GM23338 (cell line): ENCODE measurements at regions not wholly inside any gene's neighbourhood (a gene's known extent, or its start where the extent isn't known, plus 50 kb on each side); places are given as distances from the start of the nearest gene placed in this dataset.

Experiments used
- ATAC-seq: fragments of 200-7000 bp; cut with Tn5 transposase; 3 replicates; pipeline ENCODE4 v1.9.1; 2020
- DNase-seq: peaks from one replicate; pipeline ENCODE4 v3.0.0-alpha.2; 2015; ENCODE audit warnings: low spot score
- H2AFZ ChIP-seq: fragments of 200-600 bp; sonication (generic); 2 replicates; pipeline ENCODE4 v1.8.0; 2016; ENCODE audit warnings: antibody characterized with exemption, mild to moderate bottlenecking, moderate library complexity
- H3F3A ChIP-seq: fragments of 200-600 bp; sonication (generic); replicated peaks from 2 replicates; pipeline ENCODE4 v1.8.0; 2017; ENCODE audit warnings: antibody characterized with exemption, mixed run types, low read depth
- H3K27ac ChIP-seq: fragments of 200-600 bp; sonication (generic); 2 replicates; pipeline ENCODE4 v1.6.1; 2016; ENCODE audit warnings: low read depth
- H3K27me3 ChIP-seq: fragments of 200-600 bp; sonication (generic); 2 replicates; pipeline ENCODE4 v1.8.0; 2016; ENCODE audit warnings: mild to moderate bottlenecking, mixed run types, moderate library complexity; ENCODE audit not compliant: insufficient read depth
- H3K36me3 ChIP-seq: fragments of 200-600 bp; sonication (generic); 2 replicates; pipeline ENCODE4 v1.8.0; 2016; ENCODE audit warnings: mild to moderate bottlenecking; ENCODE audit not compliant: insufficient read depth
- H3K4me1 ChIP-seq: fragments of 200-600 bp; sonication (generic); 2 replicates; pipeline ENCODE4 v1.8.0; 2016; ENCODE audit warnings: mild to moderate bottlenecking, moderate library complexity; ENCODE audit not compliant: insufficient read depth
- H3K4me2 ChIP-seq: fragments of 200-600 bp; sonication (generic); 2 replicates; pipeline ENCODE4 v1.7.1; 2017; ENCODE audit warnings: mixed run types
- H3K4me3 ChIP-seq: fragments of 200-600 bp; sonication (generic); 2 replicates; pipeline ENCODE4 v1.6.1; 2016; ENCODE audit warnings: mixed run types
- H3K79me2 ChIP-seq: fragments of 200-600 bp; sonication (generic); replicated peaks from 2 replicates; pipeline ENCODE4 v1.8.0; 2017; ENCODE audit warnings: mild to moderate bottlenecking; ENCODE audit not compliant: insufficient read depth
- H3K9me2 ChIP-seq: fragments of 200-600 bp; sonication (generic); 2 replicates; pipeline ENCODE4 v1.8.0; 2017; ENCODE audit not compliant: insufficient read depth
- H4K20me1 ChIP-seq: fragments of 200-600 bp; sonication (generic); replicated peaks from 2 replicates; pipeline ENCODE4 v1.8.0; 2017; ENCODE audit warnings: mild to moderate bottlenecking; ENCODE audit not compliant: insufficient read depth
- H3K27ac Mint-ChIP-seq: 2 replicates; pipeline ENCODE4 v1.8.0; 2020; ENCODE audit warnings: inconsistent platforms, mild to moderate bottlenecking, moderate library complexity, mixed read lengths
- H3K27me3 Mint-ChIP-seq: 3 replicates; pipeline ENCODE4 v1.8.0; 2022; ENCODE audit warnings: low read depth, mild to moderate bottlenecking, moderate library complexity, mixed read lengths, inconsistent platforms; ENCODE audit not compliant: insufficient read depth, poor library complexity
- H3K36me3 Mint-ChIP-seq: 3 replicates; pipeline ENCODE4 v1.8.0; 2021; ENCODE audit warnings: low read depth, mild to moderate bottlenecking, inconsistent platforms, moderate library complexity, mixed read lengths
- H3K4me1 Mint-ChIP-seq: 3 replicates; pipeline ENCODE4 v1.8.0; 2020; ENCODE audit warnings: mild to moderate bottlenecking, inconsistent platforms, mixed read lengths
- H3K4me3 Mint-ChIP-seq: 3 replicates; pipeline ENCODE4 v1.8.0; 2021; ENCODE audit warnings: moderate library complexity, mild to moderate bottlenecking, inconsistent platforms, mixed read lengths
- H3K9me3 Mint-ChIP-seq: 3 replicates; pipeline ENCODE4 v1.8.0; 2020; ENCODE audit warnings: moderate library complexity, mild to moderate bottlenecking, inconsistent platforms, mixed read lengths
- CTCF ChIP-seq, 2 experiments: fragments of 200-600 bp in 1 of 2; sonication (generic) in 1 of 2; conservative IDR thresholded peaks; 2 replicates each; pipeline versions ENCODE4 v1.5.1 to v1.6.1; 2016 to 2017; ENCODE audit warnings: antibody characterized with exemption in 2 of 2, low read depth in 2 of 2, mild to moderate bottlenecking in 2 of 2, moderate library complexity in 1 of 2
- EZH2 ChIP-seq: fragments of 200-600 bp; sonication (generic); IDR thresholded peaks from one replicate; pipeline ENCODE4 v1.8.0; 2017; ENCODE audit warnings: antibody characterized with exemption, mild to moderate bottlenecking, low read depth; ENCODE audit not compliant: unreplicated experiment
- EZH2phosphoT487 ChIP-seq: fragments of 200-600 bp; sonication (generic); IDR thresholded peaks from one replicate; pipeline ENCODE4 v1.8.1; 2018; ENCODE audit warnings: antibody characterized with exemption; ENCODE audit not compliant: unreplicated experiment
- JUNB ChIP-seq: IDR thresholded peaks from one replicate; pipeline ENCODE4 v1.6.1; 2016; ENCODE audit warnings: antibody characterized with exemption; ENCODE audit not compliant: unreplicated experiment
- NANOG ChIP-seq: IDR thresholded peaks from 2 replicates; pipeline ENCODE4 v1.6.1; 2016; ENCODE audit warnings: antibody characterized with exemption, borderline replicate concordance
- POLR2AphosphoS5 ChIP-seq: IDR thresholded peaks from 2 replicates; pipeline ENCODE4 v1.6.1; 2016; ENCODE audit warnings: antibody characterized with exemption, low read depth
- STAT1 ChIP-seq: IDR thresholded peaks from one replicate; pipeline ENCODE4 v1.6.1; 2016; ENCODE audit warnings: antibody characterized with exemption; ENCODE audit not compliant: unreplicated experiment
- ZNF114 ChIP-seq: fragments of 250-450 bp; sonication (Bioruptor Pico); IDR thresholded peaks from 2 replicates; pipeline ENCODE4 v1.5.0; 2020; ENCODE audit warnings: mild to moderate bottlenecking, moderate library complexity
- ZNF331 ChIP-seq: fragments of 250-450 bp; sonication (Bioruptor Pico); IDR thresholded peaks from 2 replicates; pipeline ENCODE4 v1.5.0; 2020; ENCODE audit warnings: low read depth, mild to moderate bottlenecking, moderate library complexity
- TF ChIP-seq, protein P1 (sequence below): IDR thresholded peaks from 2 replicates; pipeline ENCODE4 v1.6.1; 2016; ENCODE audit warnings: antibody characterized with exemption
- TF ChIP-seq, protein P2 (sequence below): fragments of 250-450 bp; sonication (Bioruptor Pico); IDR thresholded peaks from 2 replicates; pipeline ENCODE4 v1.5.0; 2020; ENCODE audit warnings: mild to moderate bottlenecking, moderate library complexity

DNA sequence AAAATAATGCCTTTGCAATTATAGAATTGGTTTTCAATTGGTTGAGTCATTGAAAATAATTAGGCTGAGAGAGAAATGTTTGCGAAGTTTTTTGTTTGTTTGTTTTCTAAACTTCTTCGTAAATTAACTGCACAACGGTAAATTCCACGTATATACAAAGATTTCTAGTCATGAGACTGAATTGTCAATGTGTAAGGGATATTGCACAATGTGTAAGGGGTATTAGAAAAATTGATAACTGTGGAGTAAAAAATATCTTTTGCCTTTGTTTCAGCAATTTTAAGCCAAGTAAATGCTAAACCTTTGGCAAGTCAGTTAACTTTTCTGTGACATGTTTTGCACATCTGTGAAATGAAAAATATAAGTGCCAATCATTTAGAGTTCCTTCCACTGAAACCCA is 606.0 kb downstream of the TMEM182 start (continued):
- TF ChIP-seq EZH2 (no peak), EZH2phosphoT487 (no peak), CTCF (conservative IDR thresholded peaks at IDR 0.05; ENCODE audit: low read depth in 2 of 2) (no peak)
- TF ChIP-seq, protein P1, sequence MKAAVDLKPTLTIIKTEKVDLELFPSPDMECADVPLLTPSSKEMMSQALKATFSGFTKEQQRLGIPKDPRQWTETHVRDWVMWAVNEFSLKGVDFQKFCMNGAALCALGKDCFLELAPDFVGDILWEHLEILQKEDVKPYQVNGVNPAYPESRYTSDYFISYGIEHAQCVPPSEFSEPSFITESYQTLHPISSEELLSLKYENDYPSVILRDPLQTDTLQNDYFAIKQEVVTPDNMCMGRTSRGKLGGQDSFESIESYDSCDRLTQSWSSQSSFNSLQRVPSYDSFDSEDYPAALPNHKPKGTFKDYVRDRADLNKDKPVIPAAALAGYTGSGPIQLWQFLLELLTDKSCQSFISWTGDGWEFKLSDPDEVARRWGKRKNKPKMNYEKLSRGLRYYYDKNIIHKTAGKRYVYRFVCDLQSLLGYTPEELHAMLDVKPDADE, result no peak

GRCh38 chr2:103383541-103383940 is 621.7 kb downstream of the TMEM182 start:
- ATAC-seq (no peak), DNase-seq (no peak)
- Histone ChIP-seq H4K20me1 (no peaks in the 10 kb centered on the region), H3K4me2 (peak overlapping the region; percentile 36; the same call in 1 of the 2 replicates), H3K36me3 (no peaks in the 10 kb centered on the region), H3K4me1 (peaks cover 18% of the 10 kb centered on the region), H3K27me3 (no peaks in the 10 kb centered on the region), H3K9me2 (peaks cover 5% of the 10 kb centered on the region; the same call in 1 of the 2 replicates), H3K4me3 (no peak overlapping the region; the same call in 1 of the 2 replicates), H3K27ac (no peak overlapping the region), H3K79me2 (no peaks in the 10 kb centered on the region), H2AFZ (peak overlapping the region; percentile 9; the same call in 1 of the 2 replicates), H3F3A (no peaks in the 10 kb centered on the region)
- Mint-ChIP-seq H3K9me3 (peaks cover 3% of the 10 kb centered on the region; the same call in 1 of the 3 replicates), H3K27ac (peak overlapping the region; percentile 34), H3K4me1 (peaks cover 16% of the 10 kb centered on the region), H3K4me3 (no peak overlapping the region), H3K36me3 (peaks cover 14% of the 10 kb centered on the region; the same call in 2 of the 3 replicates), H3K27me3 (no peaks in the 10 kb centered on the region)
- no peak for TF ChIP-seq STAT1
- no peak for TF ChIP-seq CTCF (conservative IDR thresholded peaks at IDR 0.05; ENCODE audit: low read depth in 2 of 2)
- TF ChIP-seq EZH2phosphoT487, result no peak
- TF ChIP-seq JUNB, result no peak
- TF ChIP-seq POLR2AphosphoS5, result no peak
- TF ChIP-seq, protein P2, sequence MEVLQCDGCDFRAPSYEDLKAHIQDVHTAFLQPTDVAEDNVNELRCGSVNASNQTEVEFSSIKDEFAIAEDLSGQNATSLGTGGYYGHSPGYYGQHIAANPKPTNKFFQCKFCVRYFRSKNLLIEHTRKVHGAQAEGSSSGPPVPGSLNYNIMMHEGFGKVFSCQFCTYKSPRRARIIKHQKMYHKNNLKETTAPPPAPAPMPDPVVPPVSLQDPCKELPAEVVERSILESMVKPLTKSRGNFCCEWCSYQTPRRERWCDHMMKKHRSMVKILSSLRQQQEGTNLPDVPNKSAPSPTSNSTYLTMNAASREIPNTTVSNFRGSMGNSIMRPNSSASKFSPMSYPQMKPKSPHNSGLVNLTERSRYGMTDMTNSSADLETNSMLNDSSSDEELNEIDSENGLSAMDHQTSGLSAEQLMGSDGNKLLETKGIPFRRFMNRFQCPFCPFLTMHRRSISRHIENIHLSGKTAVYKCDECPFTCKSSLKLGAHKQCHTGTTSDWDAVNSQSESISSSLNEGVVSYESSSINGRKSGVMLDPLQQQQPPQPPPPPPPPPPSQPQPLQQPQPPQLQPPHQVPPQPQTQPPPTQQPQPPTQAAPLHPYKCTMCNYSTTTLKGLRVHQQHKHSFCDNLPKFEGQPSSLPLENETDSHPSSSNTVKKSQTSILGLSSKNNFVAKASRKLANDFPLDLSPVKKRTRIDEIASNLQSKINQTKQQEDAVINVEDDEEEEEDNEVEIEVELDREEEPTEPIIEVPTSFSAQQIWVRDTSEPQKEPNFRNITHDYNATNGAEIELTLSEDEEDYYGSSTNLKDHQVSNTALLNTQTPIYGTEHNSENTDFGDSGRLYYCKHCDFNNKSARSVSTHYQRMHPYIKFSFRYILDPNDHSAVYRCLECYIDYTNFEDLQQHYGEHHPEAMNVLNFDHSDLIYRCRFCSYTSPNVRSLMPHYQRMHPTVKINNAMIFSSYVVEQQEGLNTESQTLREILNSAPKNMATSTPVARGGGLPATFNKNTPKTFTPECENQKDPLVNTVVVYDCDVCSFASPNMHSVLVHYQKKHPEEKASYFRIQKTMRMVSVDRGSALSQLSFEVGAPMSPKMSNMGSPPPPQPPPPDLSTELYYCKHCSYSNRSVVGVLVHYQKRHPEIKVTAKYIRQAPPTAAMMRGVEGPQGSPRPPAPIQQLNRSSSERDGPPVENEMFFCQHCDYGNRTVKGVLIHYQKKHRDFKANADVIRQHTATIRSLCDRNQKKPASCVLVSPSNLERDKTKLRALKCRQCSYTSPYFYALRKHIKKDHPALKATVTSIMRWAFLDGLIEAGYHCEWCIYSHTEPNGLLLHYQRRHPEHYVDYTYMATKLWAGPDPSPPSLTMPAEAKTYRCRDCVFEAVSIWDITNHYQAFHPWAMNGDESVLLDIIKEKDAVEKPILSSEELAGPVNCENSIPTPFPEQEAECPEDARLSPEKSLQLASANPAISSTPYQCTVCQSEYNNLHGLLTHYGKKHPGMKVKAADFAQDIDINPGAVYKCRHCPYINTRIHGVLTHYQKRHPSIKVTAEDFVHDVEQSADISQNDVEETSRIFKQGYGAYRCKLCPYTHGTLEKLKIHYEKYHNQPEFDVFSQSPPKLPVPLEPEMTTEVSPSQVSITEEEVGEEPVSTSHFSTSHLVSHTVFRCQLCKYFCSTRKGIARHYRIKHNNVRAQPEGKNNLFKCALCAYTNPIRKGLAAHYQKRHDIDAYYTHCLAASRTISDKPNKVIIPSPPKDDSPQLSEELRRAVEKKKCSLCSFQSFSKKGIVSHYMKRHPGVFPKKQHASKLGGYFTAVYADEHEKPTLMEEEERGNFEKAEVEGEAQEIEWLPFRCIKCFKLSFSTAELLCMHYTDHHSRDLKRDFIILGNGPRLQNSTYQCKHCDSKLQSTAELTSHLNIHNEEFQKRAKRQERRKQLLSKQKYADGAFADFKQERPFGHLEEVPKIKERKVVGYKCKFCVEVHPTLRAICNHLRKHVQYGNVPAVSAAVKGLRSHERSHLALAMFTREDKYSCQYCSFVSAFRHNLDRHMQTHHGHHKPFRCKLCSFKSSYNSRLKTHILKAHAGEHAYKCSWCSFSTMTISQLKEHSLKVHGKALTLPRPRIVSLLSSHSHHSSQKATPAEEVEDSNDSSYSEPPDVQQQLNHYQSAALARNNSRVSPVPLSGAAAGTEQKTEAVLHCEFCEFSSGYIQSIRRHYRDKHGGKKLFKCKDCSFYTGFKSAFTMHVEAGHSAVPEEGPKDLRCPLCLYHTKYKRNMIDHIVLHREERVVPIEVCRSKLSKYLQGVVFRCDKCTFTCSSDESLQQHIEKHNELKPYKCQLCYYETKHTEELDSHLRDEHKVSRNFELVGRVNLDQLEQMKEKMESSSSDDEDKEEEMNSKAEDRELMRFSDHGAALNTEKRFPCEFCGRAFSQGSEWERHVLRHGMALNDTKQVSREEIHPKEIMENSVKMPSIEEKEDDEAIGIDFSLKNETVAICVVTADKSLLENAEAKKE (CRISPR knock-in tag), result no peak
- TF ChIP-seq ZNF331 (CRISPR knock-in tag), result no peak
- TF ChIP-seq EZH2, result no peak
- no peak for TF ChIP-seq ZNF114 (CRISPR knock-in tag)
- no peak for TF ChIP-seq NANOG
